Neural crest cell (in vitro differentiated cells): ENCODE measurements at regions not wholly inside any gene's neighbourhood (a gene's known extent, or its start where the extent isn't known, plus 50 kb on each side); places are given as distances from the start of the nearest gene placed in this dataset.

Experiments used
- DNase-seq: peaks from one replicate; pipeline ENCODE4 v3.0.0; 2021; ENCODE audit warnings: low read depth, mixed read lengths, low spot score
- H3K27ac Mint-ChIP-seq: one replicate; pipeline ENCODE4 v1.8.0; 2021; ENCODE audit warnings: mild to moderate bottlenecking, mixed read lengths; ENCODE audit not compliant: unreplicated experiment
- H3K27me3 Mint-ChIP-seq: 2 replicates; pipeline ENCODE4 v1.8.0; 2021; ENCODE audit warnings: low read depth, mild to moderate bottlenecking, mixed read lengths
- H3K36me3 Mint-ChIP-seq: 2 replicates; pipeline ENCODE4 v1.8.0; 2021; ENCODE audit warnings: low read depth, mild to moderate bottlenecking, mixed read lengths
- H3K4me1 Mint-ChIP-seq: 2 replicates; pipeline ENCODE4 v1.8.0; 2021; ENCODE audit warnings: mixed read lengths
- H3K4me3 Mint-ChIP-seq: one replicate; pipeline ENCODE4 v1.8.0; 2021; ENCODE audit warnings: mild to moderate bottlenecking, mixed read lengths
- H3K9me3 Mint-ChIP-seq: 2 replicates; pipeline ENCODE4 v1.8.0; 2021; ENCODE audit warnings: mixed read lengths
- TF ChIP-seq, protein P1 (sequence below): fragments of 200-600 bp; sonication (generic); conservative IDR thresholded peaks from 2 replicates; pipeline ENCODE4 v1.5.0; 2021; ENCODE audit warnings: antibody characterized with exemption, mild to moderate bottlenecking

DNA sequence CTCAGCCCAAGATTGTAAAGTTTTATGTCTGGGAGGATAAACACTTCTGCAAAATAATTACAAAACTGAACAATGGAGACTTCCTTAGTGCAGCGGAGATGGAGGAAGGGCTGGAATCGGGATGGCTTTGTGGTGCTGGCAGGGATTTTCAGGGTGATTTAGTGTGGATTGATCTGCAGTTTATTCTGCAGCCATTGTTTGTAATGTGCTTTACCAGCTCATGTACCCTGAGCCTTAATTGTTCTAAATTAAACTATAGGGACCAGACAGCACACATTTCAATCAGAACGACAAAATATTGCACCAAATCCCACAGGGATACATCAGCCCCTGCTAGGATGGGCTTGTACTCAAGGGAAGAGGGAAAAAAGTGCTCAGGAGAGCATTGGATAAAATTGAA lies 103.2 kb upstream of the ONECUT1 start:
- H3K27ac Mint-ChIP-seq, result no peak overlapping the region
- TF ChIP-seq, protein P1, sequence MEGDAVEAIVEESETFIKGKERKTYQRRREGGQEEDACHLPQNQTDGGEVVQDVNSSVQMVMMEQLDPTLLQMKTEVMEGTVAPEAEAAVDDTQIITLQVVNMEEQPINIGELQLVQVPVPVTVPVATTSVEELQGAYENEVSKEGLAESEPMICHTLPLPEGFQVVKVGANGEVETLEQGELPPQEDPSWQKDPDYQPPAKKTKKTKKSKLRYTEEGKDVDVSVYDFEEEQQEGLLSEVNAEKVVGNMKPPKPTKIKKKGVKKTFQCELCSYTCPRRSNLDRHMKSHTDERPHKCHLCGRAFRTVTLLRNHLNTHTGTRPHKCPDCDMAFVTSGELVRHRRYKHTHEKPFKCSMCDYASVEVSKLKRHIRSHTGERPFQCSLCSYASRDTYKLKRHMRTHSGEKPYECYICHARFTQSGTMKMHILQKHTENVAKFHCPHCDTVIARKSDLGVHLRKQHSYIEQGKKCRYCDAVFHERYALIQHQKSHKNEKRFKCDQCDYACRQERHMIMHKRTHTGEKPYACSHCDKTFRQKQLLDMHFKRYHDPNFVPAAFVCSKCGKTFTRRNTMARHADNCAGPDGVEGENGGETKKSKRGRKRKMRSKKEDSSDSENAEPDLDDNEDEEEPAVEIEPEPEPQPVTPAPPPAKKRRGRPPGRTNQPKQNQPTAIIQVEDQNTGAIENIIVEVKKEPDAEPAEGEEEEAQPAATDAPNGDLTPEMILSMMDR, result no peak
- H3K4me3 Mint-ChIP-seq, result no peak overlapping the region
- no peaks in the 10 kb centered on the region for H3K36me3 Mint-ChIP-seq
- DNase-seq, result no peak
- H3K9me3 Mint-ChIP-seq, result no peaks in the 10 kb centered on the region
- H3K27me3 Mint-ChIP-seq, result peaks cover 3% of the 10 kb centered on the region
- peaks cover 5% of the 10 kb centered on the region for H3K4me1 Mint-ChIP-seq

DNA sequence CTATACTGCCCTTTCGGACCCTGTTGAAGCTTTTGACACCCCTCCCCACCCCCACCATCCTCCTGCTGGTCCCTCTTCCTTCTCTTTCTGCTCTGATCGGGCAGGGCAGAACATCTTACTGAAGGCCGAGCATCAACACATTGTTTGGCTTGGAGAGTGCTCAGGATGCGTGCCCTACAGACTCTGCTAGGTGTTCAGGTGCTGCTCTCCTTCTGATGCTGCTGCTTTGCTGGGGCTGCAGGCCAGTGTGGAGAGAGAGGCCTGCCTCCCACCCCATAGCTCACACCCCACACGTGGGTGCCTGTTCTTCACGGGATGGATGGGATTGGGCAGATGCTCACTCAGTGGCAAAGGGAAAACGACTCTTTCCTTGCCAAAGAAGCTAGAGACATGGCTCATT lies 89.8 kb upstream of the ONECUT1 start:
- peaks cover 48% of the 10 kb centered on the region for H3K4me1 Mint-ChIP-seq
- TF ChIP-seq, protein P1, result no peak
- H3K27ac Mint-ChIP-seq, result peak overlapping the region; percentile 93
- H3K9me3 Mint-ChIP-seq, result peaks cover 3% of the 10 kb centered on the region
- no peak for DNase-seq
- H3K27me3 Mint-ChIP-seq, result no peaks in the 10 kb centered on the region
- H3K36me3 Mint-ChIP-seq, result no peaks in the 10 kb centered on the region
- H3K4me3 Mint-ChIP-seq, result no peak overlapping the region

DNA sequence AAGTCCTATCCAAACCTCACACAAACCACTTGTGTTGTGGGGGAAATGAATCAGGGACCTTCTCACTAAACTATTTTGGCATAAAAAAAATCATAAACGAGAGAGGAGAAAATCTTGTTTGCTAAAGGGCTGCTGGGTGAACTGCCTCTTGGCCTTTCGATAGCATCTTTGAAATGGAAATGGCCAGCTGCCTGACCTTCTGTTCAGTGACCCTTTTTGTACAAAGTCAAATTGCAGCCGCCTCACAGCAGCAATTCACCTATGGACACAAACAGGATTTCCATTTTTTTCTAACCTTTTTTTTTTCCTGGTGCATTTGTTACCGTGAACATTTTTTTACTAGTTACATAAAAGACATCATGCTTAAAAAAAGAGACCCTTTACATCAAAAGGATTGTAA lies 89.0 kb upstream of the ONECUT1 start:
- no peak for DNase-seq
- H3K4me1 Mint-ChIP-seq, result peaks cover 48% of the 10 kb centered on the region
- H3K4me3 Mint-ChIP-seq, result peak overlapping the region; percentile 5
- H3K9me3 Mint-ChIP-seq, result peaks cover 3% of the 10 kb centered on the region
- peak overlapping the region; percentile 24 for H3K27ac Mint-ChIP-seq
- no peaks in the 10 kb centered on the region for H3K36me3 Mint-ChIP-seq
- TF ChIP-seq, protein P1, result no peak
- no peaks in the 10 kb centered on the region for H3K27me3 Mint-ChIP-seq

DNA sequence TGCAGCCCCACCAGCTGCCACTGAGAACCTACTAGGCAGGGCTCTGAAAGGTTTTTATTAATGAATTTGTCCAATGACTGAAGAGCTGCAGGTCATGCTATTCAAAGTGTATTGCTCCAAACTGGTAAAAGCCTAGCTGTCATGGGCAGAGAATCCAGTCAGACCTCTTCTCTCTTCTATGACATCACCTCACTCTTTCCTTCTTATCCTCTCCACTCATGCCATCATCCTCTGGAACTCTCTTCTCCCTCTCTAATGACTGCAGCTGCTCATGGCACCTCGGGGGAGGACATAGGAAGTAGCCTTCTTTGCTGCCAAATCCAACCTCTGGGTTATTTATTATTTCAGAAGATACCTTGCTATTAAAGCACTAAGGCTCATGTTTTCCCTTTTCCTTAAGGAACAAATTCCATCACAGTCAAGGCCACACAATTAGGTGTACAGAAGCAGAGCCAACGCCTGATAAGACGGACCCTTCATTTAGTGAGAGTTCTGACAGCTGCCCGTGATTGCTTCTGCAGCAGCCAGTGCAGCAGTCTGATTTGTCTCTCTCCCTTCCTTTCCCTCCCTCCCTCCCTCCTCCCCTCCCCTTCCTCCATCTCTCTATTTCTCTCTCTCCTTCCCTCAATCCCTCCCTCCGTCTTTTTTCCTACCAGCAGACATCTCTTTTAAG lies 87.0 kb upstream of the ONECUT1 start:
- H3K9me3 Mint-ChIP-seq, result no peaks in the 10 kb centered on the region
- H3K4me1 Mint-ChIP-seq, result peaks cover 48% of the 10 kb centered on the region
- H3K36me3 Mint-ChIP-seq, result no peaks in the 10 kb centered on the region
- H3K27ac Mint-ChIP-seq, result peak overlapping the region; percentile 78
- H3K27me3 Mint-ChIP-seq, result no peaks in the 10 kb centered on the region
- H3K4me3 Mint-ChIP-seq, result no peak overlapping the region
- no peak for DNase-seq
- TF ChIP-seq, protein P1, result no peak

DNA sequence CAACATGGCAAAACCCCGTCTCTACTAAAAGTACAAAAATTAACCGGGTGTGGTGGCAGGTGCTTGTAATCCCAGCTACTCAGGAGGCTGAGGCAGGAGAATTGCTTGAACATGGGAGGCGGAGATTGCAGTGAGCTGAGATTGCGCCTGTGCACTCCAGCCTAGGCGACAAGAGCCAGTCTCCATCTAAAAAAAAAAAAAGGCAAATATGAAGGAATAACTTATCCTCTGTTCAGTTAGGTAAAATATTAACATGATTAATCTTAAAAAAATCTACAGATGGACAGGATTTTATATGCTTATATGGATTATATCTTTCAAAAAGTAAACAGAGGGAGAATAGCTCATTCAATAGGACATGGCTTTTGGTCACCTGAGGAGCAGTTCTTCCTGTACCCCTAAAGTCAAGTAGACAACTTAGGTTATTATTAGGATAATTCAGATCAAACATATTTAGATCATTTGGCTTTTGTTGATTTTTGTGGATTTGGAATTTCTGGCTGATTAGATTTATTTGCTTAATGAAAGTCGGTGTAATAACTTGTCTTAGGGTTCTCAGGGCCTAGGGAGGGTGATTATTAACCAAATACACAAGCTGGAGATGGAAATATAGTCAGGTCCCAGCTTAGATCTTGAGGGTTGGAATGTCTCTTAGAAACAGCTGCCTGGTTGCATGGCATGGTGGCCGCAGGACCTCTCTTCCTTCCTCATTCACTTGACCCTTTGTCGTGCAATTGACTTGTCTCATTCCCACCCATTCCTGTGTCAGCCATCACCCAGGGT lies 82.1 kb upstream of the ONECUT1 start:
- H3K27me3 Mint-ChIP-seq, result no peaks in the 10 kb centered on the region
- TF ChIP-seq, protein P1, result no peak
- H3K27ac Mint-ChIP-seq, result no peak overlapping the region
- peaks cover 4% of the 10 kb centered on the region for H3K9me3 Mint-ChIP-seq
- DNase-seq, result no peak
- no peak overlapping the region for H3K4me3 Mint-ChIP-seq
- H3K4me1 Mint-ChIP-seq, result peaks cover 14% of the 10 kb centered on the region
- no peaks in the 10 kb centered on the region for H3K36me3 Mint-ChIP-seq
